ENCODE measurements at regions not wholly inside any gene's neighbourhood (a gene's known extent, or its start where the extent isn't known, plus 50 kb on each side); places are given as distances from the start of the nearest gene placed in this dataset.

GRCh38 chr16:86680661-86681030 lies 102.3 kb downstream of the FOXL1 start:
- in situ Hi-C loops (cut with HindIII; ENCODE audit: low sequenced_read_pairs) = no loop called here

GRCh38 chr16:86681031-86681756 lies 102.8 kb downstream of the FOXL1 start:
- DNase-seq (ENCODE audit: low spot score) = no peak
- in situ Hi-C loops (cut with HindIII; ENCODE audit: low sequenced_read_pairs) = no loop called here

More at GRCh38 chr16:86680661-86681030, 102.3 kb downstream of the FOXL1 start:
- DNase-seq (ENCODE audit: low spot score) = no peak

GRCh38 chr16:86681757-86682106 lies 103.4 kb downstream of the FOXL1 start:
- in situ Hi-C loops (cut with HindIII; ENCODE audit: low sequenced_read_pairs) = no loop called here
- DNase-seq (ENCODE audit: low spot score) = no peak

GRCh38 chr16:86682219-86682904 lies 104.0 kb downstream of the FOXL1 start:
- no peak for DNase-seq (ENCODE audit: low spot score)
- in situ Hi-C loops (cut with HindIII; ENCODE audit: low sequenced_read_pairs) = no loop called here

- DNase-seq (ENCODE audit: low spot score) = no peak
- in situ Hi-C loops (cut with HindIII; ENCODE audit: low sequenced_read_pairs) = no loop called here
Measured at GRCh38 chr16:86683441-86684194, 105.3 kb downstream of the FOXL1 start.

DNA sequence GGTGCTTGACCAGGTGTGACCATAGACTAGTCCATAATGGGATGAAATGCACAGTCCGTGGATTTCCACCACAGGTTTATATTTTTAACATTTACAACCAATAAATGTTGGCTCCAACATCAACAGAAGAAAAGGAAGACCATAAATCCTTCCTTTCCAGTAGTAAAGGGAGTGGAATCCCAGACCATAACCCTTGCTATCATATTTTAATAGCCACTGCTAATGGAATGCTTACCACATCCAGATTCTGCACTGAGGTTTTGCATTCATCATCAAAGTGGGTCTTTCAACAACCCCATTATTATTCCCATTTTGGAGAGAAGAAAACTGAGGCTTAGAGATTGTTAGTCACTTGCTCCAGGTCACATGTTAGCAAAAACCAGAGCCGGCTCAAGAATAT lies 106.7 kb downstream of the FOXL1 start:
- in situ Hi-C loops (cut with HindIII; ENCODE audit: low sequenced_read_pairs) = no loop called here

DNA sequence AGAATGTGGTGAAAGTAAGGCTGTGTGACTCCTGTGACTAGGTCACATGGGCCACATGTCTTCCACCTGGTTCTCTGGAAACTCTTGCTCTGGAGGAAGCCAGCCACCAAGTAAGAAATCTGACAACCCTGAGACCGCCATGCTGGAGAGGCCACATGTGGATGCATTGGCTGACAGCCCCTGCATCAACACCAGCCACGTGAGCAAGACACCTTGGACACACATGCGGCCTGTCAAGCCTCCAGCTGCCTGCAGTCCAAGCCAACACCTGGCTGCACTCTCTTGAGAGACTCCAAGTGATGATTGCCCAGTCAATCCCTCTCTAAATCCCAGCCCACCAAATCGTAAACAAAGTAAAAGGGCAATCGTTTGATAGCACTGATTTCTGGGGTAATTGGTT lies 112.6 kb downstream of the FOXL1 start:
- no peak for DNase-seq (ENCODE audit: low spot score)
- in situ Hi-C loops (cut with HindIII; ENCODE audit: low sequenced_read_pairs) = no loop called here

More for the DNA sequence above, 106.7 kb downstream of the FOXL1 start:
- no peak for DNase-seq (ENCODE audit: low spot score)

- in situ Hi-C loops (cut with HindIII; ENCODE audit: low sequenced_read_pairs) = no loop called here
- no peak for DNase-seq (ENCODE audit: low spot score)
Measured at GRCh38 chr16:86692426-86692825, 114.1 kb downstream of the FOXL1 start.

DNA sequence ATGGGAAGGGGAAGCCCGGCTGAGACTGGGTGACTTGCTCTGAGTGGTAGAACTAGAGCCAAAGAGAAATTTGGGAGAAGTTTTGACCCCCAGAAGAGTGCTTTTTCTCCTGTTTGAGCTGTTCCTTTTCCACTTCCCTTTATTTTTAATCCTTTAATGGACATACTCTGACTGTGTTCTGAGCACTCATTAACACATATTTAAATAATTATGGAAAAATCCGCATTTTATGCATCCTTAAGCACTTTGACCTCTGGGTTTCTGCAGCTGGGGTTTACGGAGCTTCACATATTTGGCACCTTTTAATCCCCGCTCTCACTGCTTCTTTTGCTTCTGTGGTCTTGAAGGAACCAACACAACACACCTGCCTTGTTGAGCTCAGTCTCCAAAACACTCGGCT lies 114.7 kb downstream of the FOXL1 start:
- no peak for DNase-seq (ENCODE audit: low spot score)
- in situ Hi-C loops (cut with HindIII; ENCODE audit: low sequenced_read_pairs) = no loop called here

DNA sequence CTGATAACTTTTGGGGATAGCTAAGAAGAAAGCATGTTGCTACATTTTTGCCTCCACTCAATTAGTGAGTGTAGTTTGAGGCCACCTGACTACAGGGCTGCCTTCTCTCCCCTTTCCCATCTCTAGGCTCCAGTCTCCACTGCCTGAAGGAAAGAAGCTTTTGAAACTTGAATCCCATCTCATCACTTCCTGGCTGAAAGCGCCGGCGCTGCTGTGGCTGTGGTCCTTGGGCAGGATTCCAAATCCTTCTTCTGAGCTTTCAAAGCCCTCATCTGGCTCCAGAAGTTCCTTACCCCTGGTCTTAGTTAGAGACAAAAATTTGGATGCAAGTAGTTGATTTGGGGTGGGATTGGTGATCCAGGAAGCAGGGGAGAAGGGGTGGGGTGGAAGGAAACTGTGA lies 119.4 kb downstream of the FOXL1 start:
- in situ Hi-C loops (cut with HindIII; ENCODE audit: low sequenced_read_pairs) = no loop called here

GRCh38 chr16:86700046-86700945 lies 121.9 kb downstream of the FOXL1 start:
- no peak for DNase-seq (ENCODE audit: low spot score)
- in situ Hi-C loops (cut with HindIII; ENCODE audit: low sequenced_read_pairs) = no loop called here

More for the DNA sequence above, 119.4 kb downstream of the FOXL1 start:
- no peak for DNase-seq (ENCODE audit: low spot score)

DNA sequence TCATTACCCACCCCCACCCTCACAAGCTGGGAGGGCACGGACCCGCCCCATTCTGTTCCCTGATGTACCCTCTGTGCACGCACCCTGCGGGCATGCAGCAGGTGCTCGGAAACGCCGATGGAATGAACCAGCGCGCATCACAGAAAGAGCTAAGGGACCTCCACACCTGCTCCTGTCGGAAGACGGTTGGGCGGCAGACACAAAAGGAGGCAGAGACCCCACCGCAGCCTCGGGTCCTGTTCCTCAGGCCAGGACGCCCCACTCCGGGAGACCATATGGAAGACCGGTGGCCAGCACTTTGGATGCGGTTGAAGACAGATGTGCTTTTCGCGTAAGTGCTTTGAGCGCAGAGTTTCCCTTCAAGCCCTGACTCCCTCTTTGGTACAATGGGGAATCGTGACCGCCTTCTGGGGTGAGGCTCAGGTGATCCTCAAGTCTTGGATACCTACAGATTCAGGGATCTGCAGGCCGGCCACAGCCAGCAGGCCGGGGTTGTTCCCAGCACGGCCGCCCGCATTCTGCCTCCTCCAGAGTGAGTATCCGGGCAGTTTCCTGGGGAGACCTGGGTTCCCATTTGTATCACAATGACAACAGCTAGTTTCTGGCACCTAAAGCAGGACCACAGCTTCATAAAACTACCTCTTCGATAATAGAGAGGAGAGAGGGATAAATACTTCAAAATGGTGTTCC lies 123.1 kb downstream of the FOXL1 start:
- no peak for DNase-seq (ENCODE audit: low spot score)
- in situ Hi-C loops (cut with HindIII; ENCODE audit: low sequenced_read_pairs) = no loop called here

GRCh38 chr16:86702824-86703588 lies 124.7 kb downstream of the FOXL1 start:
- DNase-seq (ENCODE audit: low spot score) = no peak

GRCh38 chr16:86704516-86704915 lies 126.2 kb downstream of the FOXL1 start:
- in situ Hi-C loops (cut with HindIII; ENCODE audit: low sequenced_read_pairs) = no loop called here
- no peak for DNase-seq (ENCODE audit: low spot score)

More at GRCh38 chr16:86702824-86703588, 124.7 kb downstream of the FOXL1 start:
- in situ Hi-C loops (cut with HindIII; ENCODE audit: low sequenced_read_pairs) = no loop called here

DNA sequence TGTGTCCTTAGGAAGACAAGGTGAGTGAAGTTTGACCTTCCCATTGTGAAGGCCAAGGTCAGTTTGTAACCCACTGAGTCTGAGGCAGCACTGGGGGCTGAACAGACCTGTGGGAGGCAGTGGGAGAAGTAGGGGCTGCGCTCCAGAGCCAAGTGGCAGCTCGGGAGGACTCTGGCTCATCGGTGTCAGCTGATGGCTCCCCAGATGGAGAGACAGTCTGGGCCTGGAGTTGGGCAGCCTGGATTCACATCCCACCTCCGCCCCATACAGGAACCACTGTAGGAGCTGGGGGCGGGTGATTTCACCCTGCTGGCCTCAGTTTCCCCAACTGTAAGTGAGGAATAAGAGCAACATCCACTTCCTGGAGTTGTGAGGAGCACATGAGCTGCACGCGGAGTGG lies 128.4 kb downstream of the FOXL1 start:
- in situ Hi-C loops (cut with HindIII; ENCODE audit: low sequenced_read_pairs) = no loop called here
- no peak for DNase-seq (ENCODE audit: low spot score)

DNA sequence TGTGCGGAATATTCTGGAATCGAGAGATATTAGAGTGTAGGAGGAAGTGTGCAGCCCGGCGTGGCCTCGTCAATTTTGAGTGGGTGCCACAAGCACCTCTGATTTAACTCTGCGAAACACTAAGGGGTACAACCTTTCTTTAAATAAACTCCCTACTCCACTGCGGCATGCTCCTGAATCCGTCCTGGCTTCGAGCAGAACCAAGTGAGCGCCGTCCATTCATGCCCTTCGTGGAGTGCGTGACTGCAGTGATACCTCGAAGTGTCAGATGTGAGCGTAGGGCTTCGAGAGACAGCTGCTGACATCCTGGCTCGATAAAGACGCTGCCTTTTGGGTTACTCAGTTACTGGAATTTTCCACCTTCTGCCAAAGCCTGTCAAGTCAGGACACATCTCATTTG lies 128.8 kb downstream of the FOXL1 start:
- DNase-seq (ENCODE audit: low spot score) = no peak
- in situ Hi-C loops (cut with HindIII; ENCODE audit: low sequenced_read_pairs) = no loop called here

GRCh38 chr16:86707581-86707980 lies 129.2 kb downstream of the FOXL1 start:
- no peak for DNase-seq (ENCODE audit: low spot score)
- in situ Hi-C loops (cut with HindIII; ENCODE audit: low sequenced_read_pairs) = no loop called here

- in situ Hi-C loops (cut with HindIII; ENCODE audit: low sequenced_read_pairs) = no loop called here
- no peak for DNase-seq (ENCODE audit: low spot score)
Measured at GRCh38 chr16:86708431-86708830, 130.1 kb downstream of the FOXL1 start.

Data from G401 (cell line).